HepG2 (cell line): ENCODE measurements at regions not wholly inside any gene's neighbourhood (a gene's known extent, or its start where the extent isn't known, plus 50 kb on each side); places are given as distances from the start of the nearest gene placed in this dataset.

Source experiments
- ATAC-seq: fragments of 200-7000 bp; cut with Tn5 transposase; 3 replicates; pipeline ENCODE4 v1.9.1; 2020; ENCODE audit warnings: mild to moderate bottlenecking, moderate library complexity
- BruUV-seq: library from RNA; stranded (reverse); fragments of 400-500 nt; replicated peaks from 2 replicates; lab custom pipeline; 2021; lab: Mats Ljungman, UMichigan
- CTCF ChIA-PET: fragments of 300-600 bp; formaldehyde crosslinking; extraction: SDS; loops from one replicate; lab custom pipeline; 2021; ENCODE audit warnings: low total read pairs, inconsistent platforms, low intra/inter-chr PET ratio; lab: Yijun Ruan, JAX
- POLR2A ChIA-PET: fragments of 350-600 bp; sonication (Branson Sonifier 250); formaldehyde crosslinking; loops from one replicate; lab custom pipeline; 2020; ENCODE audit warnings: antibody characterized with exemption, inconsistent platforms; lab: Yijun Ruan, JAX
- DNase-seq: peaks from one replicate; pipeline ENCODE4 v3.0.0-alpha.2; 2015; ENCODE audit warnings: low spot score
- FAIRE-seq: peaks from 3 replicates; lab custom pipeline; 2011; peaks lifted over from hg19 to GRCh38; lab: Jason Lieb, UNC
- H2AFZ ChIP-seq: one replicate; pipeline ENCODE4 v1.6.1; 2011; ENCODE audit warnings: low read length, inconsistent platforms
- H3K27ac ChIP-seq: fragments of 300-600 bp; 3 replicates; pipeline ENCODE4 v1.8.0; 2011; ENCODE audit warnings: mixed run types, mild to moderate bottlenecking, mixed read lengths, low read length, inconsistent platforms; ENCODE audit not compliant: insufficient read depth; ENCODE audit errors: extremely low read length
- H3K27me3 ChIP-seq, 2 experiments: fragments of 200-600 bp in 1 of 2; 2 replicates in 1 of 2; 3 replicates in 1 of 2; pipeline versions ENCODE4 v1.6.0 to v1.8.0; 2011; ENCODE audit warnings: low read length in 2 of 2, mild to moderate bottlenecking in 2 of 2, moderate library complexity in 2 of 2, inconsistent platforms in 1 of 2; ENCODE audit not compliant: insufficient read depth in 2 of 2, control insufficient read depth in 1 of 2
- H3K36me3 ChIP-seq, 2 experiments: fragments of 200-600 bp in 1 of 2; replicated peaks in 1 of 2; 2 replicates in 1 of 2; 3 replicates in 1 of 2; pipeline versions ENCODE4 v1.5.1 to v1.8.0; 2011; ENCODE audit warnings: low read length in 2 of 2, inconsistent platforms in 1 of 2; ENCODE audit not compliant: insufficient read depth in 2 of 2, control insufficient read depth in 1 of 2
- H3K4me1 ChIP-seq: 2 replicates; pipeline ENCODE4 v1.5.1; 2012; ENCODE audit warnings: low read length, inconsistent platforms; ENCODE audit not compliant: insufficient read depth
- H3K4me2 ChIP-seq: 2 replicates; pipeline ENCODE4 v1.6.0; 2011; ENCODE audit warnings: low read depth, low read length, inconsistent platforms
- H3K4me3 ChIP-seq, 3 experiments: fragments of 200-600 bp in 1 of 3; sonication (generic), shearing (Covaris generic) in 1 of 3; replicated peaks in 1 of 3; 2 replicates each; pipeline ENCODE4 v1.5.1; 2011 to 2016; ENCODE audit warnings: low read length in 3 of 3, inconsistent platforms in 2 of 3, low read depth in 2 of 3, mild to moderate bottlenecking in 2 of 3, control low read depth in 1 of 3, mixed read lengths in 1 of 3; ENCODE audit not compliant: insufficient read depth in 1 of 3
- H3K79me2 ChIP-seq: one replicate; pipeline ENCODE4 v1.6.1; 2011; ENCODE audit warnings: low read length, inconsistent platforms; ENCODE audit not compliant: insufficient read depth
- H3K9ac ChIP-seq: 2 replicates; pipeline ENCODE4 v1.6.0; 2011; ENCODE audit warnings: mild to moderate bottlenecking, low read depth, low read length, inconsistent platforms; ENCODE audit not compliant: insufficient read depth
- H3K9me3 ChIP-seq: 2 replicates; pipeline ENCODE4 v1.5.1; 2012; ENCODE audit warnings: mild to moderate bottlenecking, low read length
- H4K20me1 ChIP-seq: 2 replicates; pipeline ENCODE4 v1.6.0; 2011; ENCODE audit warnings: inconsistent platforms, mild to moderate bottlenecking, low read length, moderate library complexity; ENCODE audit not compliant: insufficient read depth
- KLF13 ChIP-seq: sonication (generic); formaldehyde crosslinking; IDR thresholded peaks from 2 replicates; pipeline ENCODE4 v1.4.0; 2020; ENCODE audit warnings: mild to moderate bottlenecking, missing genetic modification reagents
- WGBS: methylation state at CpG from one replicate; pipeline ENCODE4 v1.1.6; 2017; ENCODE audit warnings: low lambda C conversion rate; 5-methylcytosine and 5-hydroxymethylcytosine counted together
- in situ Hi-C: cut with HindIII; loops from 2 replicates; pipeline ENCODE4 v1.10.0; 2017; ENCODE audit warnings: low pct_unique_long_range_greater_than_20kb; ENCODE audit not compliant: extremely low pct_ligation_motif_present
- intact Hi-C: fragments of 100-400 bp; cut with micrococcal nuclease; formaldehyde crosslinking; loops from one replicate; pipeline ENCODE4 v1.10.0; 2022; ENCODE audit not compliant: unreplicated experiment
- TF ChIP-seq, protein P1 (sequence below), 2 experiments: fragments of 450-650 bp in 1 of 2; sonication (generic) in 1 of 2; formaldehyde crosslinking in 1 of 2; IDR thresholded peaks; 2 replicates each; pipeline versions ENCODE4 v1.6.1 to v1.8.0; 2016 to 2022; ENCODE audit warnings: antibody characterized with exemption in 1 of 2, mild to moderate bottlenecking in 1 of 2, missing genetic modification reagents in 1 of 2
- TF ChIP-seq, protein P2 (sequence below): sonication (generic); formaldehyde crosslinking; conservative IDR thresholded peaks from 2 replicates; pipeline ENCODE4 v1.8.0; 2022; ENCODE audit warnings: mild to moderate bottlenecking, moderate library complexity, missing genetic modification reagents

DNA sequence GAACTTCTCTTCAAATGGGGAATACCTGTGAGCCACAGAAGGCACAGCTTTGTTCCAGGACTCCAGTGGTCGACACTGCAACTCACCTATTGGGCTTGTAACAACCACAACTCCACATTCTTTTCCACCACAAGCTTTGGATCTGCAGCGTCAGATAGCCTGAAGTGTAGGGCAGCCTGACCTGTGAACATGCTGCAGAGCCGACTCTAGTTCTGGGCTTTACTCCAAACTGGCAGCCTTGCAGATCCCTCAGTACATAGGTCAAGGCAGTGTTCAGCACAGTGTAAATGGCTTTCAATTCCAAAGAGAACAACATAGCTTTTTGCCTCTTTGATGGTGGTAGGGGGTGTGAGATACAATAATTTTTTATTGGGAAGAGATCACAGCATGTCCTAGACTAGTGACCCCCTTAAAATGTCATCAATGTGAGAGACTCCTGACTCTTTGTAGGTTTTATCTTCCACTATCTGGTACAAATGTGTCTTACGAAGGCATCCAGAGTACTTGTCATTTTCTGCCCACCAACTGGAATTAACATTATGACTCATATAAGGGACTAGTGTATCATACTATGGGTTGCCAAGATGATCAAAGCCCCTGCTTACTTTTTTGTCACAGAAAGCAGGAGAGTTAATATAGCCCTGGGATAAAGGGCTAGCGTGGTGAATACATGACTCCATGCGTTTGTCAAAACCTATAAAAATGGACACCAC is 149.8 kb downstream of the COPS8 start (continued):
- TF ChIP-seq, protein P1, sequence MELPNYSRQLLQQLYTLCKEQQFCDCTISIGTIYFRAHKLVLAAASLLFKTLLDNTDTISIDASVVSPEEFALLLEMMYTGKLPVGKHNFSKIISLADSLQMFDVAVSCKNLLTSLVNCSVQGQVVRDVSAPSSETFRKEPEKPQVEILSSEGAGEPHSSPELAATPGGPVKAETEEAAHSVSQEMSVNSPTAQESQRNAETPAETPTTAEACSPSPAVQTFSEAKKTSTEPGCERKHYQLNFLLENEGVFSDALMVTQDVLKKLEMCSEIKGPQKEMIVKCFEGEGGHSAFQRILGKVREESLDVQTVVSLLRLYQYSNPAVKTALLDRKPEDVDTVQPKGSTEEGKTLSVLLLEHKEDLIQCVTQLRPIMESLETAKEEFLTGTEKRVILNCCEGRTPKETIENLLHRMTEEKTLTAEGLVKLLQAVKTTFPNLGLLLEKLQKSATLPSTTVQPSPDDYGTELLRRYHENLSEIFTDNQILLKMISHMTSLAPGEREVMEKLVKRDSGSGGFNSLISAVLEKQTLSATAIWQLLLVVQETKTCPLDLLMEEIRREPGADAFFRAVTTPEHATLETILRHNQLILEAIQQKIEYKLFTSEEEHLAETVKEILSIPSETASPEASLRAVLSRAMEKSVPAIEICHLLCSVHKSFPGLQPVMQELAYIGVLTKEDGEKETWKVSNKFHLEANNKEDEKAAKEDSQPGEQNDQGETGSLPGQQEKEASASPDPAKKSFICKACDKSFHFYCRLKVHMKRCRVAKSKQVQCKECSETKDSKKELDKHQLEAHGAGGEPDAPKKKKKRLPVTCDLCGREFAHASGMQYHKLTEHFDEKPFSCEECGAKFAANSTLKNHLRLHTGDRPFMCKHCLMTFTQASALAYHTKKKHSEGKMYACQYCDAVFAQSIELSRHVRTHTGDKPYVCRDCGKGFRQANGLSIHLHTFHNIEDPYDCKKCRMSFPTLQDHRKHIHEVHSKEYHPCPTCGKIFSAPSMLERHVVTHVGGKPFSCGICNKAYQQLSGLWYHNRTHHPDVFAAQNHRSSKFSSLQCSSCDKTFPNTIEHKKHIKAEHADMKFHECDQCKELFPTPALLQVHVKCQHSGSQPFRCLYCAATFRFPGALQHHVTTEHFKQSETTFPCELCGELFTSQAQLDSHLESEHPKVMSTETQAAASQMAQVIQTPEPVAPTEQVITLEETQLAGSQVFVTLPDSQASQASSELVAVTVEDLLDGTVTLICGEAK (IDR thresholded peaks at IDR 0.05): no peak
- TF ChIP-seq, protein P1 (CRISPR knock-in tag; IDR thresholded peaks at IDR 0.05): no peak

DNA sequence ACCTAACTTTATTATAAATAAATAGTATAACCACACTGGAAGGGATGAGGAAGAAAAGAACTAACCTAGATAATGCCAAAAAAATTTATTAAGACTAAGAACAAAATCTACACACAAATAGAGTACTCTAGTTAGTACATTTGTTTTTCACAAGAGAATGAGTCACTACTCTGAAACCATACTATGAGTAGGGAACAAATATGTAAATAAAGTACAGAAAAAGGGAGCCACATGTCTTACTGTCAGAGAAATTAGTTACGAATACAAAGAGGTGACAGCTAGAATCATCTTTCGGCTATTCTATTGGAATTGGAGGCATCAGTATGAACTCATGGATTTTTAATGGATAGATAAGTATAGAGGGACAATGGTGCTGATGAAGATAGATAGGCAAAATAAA is 150.5 kb downstream of the COPS8 start:
- no peak for FAIRE-seq

More for the DNA sequence above, 150.5 kb downstream of the COPS8 start:
- H3K4me2 ChIP-seq: no peak overlapping the region
- H2AFZ ChIP-seq: no peak overlapping the region
- TF ChIP-seq, protein P2, sequence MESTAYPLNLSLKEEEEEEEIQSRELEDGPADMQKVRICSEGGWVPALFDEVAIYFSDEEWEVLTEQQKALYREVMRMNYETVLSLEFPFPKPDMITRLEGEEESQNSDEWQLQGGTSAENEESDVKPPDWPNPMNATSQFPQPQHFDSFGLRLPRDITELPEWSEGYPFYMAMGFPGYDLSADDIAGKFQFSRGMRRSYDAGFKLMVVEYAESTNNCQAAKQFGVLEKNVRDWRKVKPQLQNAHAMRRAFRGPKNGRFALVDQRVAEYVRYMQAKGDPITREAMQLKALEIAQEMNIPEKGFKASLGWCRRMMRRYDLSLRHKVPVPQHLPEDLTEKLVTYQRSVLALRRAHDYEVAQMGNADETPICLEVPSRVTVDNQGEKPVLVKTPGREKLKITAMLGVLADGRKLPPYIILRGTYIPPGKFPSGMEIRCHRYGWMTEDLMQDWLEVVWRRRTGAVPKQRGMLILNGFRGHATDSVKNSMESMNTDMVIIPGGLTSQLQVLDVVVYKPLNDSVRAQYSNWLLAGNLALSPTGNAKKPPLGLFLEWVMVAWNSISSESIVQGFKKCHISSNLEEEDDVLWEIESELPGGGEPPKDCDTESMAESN: no peak
- TF ChIP-seq KLF13 (CRISPR knock-in tag): no peak
- H4K20me1 ChIP-seq: 0 out of 2 replicates have a peak, but pooled peaks cover 2% of the 10 kb centered on the region
- no peaks in the 10 kb centered on the region for H3K79me2 ChIP-seq
- peaks cover 0 to 11% of the 10 kb centered on the region in 2 experiments; a peak in 2 of 5 replicates for H3K27me3 ChIP-seq
- H3K4me1 ChIP-seq: no peaks in the 10 kb centered on the region
- H3K9ac ChIP-seq: no peak overlapping the region
- intact Hi-C loops (no loop called here), in situ Hi-C loops (no loop called here)
- no peaks in the 10 kb centered on the region for H3K36me3 ChIP-seq
- DNase-seq (no peak), ATAC-seq (no peak)
- H3K4me3 ChIP-seq: no peak overlapping the region
- 55% methylated on average over 2 of the region's 2 CpGs for WGBS
- H3K27ac ChIP-seq: no peak overlapping the region
- H3K9me3 ChIP-seq: peaks cover 6% of the 10 kb centered on the region; the same call in 1 of the 2 replicates
- ChIA-PET CTCF (no interaction called here), POLR2A (no interaction called here)
- no TSS peak for BruUV-seq
